Muscle of arm (tissue), 1 donor: ENCODE measurements at regions not wholly inside any gene's neighbourhood (a gene's known extent, or its start where the extent isn't known, plus 50 kb on each side); places are given as distances from the start of the nearest gene placed in this dataset.
"Not testable (repeated sequence)": the region's sequence is repeated elsewhere in the genome, so short reads cannot be mapped to it uniquely, and the experiment has no call there.

ENCODE experiments used
- DNase-seq: peaks from one replicate; pipeline ENCODE4 v3.0.0-alpha.2; 2013

DNA sequence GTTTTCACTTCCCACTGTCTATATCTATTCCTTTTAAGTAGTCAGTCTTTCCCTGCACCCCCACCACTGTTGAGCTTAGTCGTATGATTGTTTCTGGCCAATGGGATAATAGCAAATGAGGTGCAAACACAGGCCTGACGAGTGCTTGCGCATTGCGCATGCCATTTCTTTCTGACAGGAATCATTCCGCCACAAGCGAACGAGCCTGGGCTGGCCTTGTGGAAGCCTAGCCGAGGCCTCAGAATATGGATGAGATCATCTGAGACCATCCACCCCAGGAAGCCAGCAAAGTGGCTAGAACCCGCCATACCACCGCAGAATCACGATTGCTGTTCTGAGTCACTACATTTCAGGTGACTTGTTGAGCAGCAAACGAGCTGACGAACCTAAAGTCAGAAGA, 52.2 kb upstream of the PRL start:
- DNase-seq, result no peak

GRCh38 chr6:22349528-22349927, 52.7 kb upstream of the PRL start:
- no peak for DNase-seq

- DNase-seq, result no peak
Observed at GRCh38 chr6:22350109-22350508, 53.3 kb upstream of the PRL start.

DNA sequence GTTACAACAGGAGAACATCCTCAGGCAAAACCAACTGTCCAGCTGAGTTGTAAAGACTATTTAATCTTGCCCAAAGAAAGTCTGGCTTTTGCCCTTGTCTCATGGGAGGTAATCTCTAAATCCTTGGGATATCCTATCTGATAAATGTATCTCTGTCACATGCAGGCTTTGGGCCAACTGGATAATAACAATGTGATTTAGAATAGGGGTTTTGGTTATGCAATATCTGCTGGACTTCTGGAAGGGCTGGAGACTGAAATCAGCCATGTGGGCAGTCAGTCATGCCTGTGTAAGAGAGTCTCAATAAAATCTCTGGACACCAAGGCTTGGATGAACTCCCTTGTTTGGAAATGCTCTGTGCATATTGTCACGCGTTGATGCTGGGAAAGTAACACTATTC, 56.3 kb upstream of the PRL start:
- DNase-seq, result no peak

DNA sequence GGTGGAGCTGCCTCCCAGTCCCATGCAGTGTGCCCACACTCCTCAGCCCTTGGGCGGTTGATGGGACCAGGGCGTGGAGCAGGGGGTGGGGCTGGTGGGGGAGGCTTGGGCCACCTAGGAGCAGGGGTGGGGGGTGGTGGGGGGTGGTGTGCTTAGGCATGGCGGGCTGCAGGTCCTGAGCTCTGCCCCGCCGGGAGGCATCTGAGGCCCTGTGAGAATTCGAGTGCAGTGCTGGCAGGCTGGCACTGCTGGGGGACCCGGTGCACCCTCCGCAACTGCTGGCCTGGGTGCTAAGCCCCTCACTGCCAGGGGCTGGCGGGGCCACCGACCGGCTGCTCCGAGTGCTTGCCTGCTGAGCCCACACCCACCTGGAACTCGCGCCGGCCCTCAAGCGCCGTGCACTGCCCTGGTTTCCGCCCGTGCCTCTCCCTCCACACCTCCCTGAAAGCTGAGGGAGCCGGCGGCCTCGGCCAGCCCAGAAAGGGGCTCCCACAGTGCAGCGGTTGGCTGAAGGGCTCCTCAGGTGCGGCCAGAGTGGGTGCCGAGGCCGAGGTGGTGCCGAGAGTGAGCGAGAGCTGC, 59.6 kb upstream of the PRL start:
- DNase-seq, result no peak

GRCh38 chr6:22357724-22358189, 60.9 kb upstream of the PRL start:
- DNase-seq, result no peak

GRCh38 chr6:22361576-22361975, 64.7 kb upstream of the PRL start:
- DNase-seq, result no peak

- no peak for DNase-seq
Observed at GRCh38 chr6:22362361-22362760, 65.5 kb upstream of the PRL start.

DNA sequence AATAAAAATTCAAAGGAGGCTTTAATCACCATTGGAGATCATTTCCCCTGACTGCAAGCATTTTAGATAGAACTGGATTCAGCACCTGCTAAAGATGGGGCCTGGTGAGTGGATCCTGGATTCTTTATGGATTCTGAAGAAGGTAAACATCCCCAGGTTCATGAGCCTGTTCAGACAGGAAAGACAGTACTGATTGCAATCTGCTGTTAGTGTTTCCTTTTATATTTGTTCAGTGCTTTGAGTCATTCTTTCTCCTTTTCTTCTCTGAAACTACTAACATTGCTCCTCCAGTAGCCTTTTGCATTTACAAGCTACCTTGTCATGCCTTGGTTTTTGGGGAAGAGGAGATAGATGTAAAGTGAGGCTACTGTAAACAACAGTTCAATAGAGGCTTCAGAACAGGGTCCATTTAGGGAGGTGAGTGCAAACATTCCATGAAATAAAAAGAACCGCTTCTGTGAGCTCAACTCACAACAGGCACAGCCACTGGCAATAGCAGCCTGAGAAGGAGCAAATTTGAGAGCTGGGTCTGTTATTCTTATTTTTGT, 66.4 kb upstream of the PRL start:
- no peak for DNase-seq

DNA sequence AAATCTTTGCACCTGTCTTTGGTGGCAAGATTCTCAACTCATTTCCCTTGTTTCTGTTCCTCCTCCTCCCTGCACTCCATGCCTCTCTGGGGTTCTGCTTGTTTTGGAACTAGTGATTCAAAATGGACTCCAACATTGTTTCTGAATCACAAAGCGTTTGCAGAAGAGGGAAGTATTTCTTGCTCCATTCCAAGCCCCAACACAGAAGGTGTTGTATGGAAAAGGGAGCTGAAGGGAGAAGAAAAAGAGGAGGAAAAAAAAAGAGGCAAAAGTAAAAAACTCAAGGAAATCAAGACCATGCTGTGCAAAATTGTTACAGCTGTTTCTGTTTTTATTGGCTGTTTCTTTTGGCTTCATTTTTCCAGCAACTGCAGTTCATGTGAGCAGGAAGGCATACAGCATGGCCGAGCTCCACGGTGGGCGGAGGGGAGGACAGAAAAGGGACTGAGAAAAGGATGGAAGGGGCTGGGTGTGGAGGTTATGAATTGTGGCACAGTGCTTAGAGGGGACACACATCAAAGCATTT, 66.9 kb upstream of the PRL start:
- peak; percentile 25 for DNase-seq

- no peak for DNase-seq
Observed at GRCh38 chr6:22364306-22364705, 67.5 kb upstream of the PRL start.

DNA sequence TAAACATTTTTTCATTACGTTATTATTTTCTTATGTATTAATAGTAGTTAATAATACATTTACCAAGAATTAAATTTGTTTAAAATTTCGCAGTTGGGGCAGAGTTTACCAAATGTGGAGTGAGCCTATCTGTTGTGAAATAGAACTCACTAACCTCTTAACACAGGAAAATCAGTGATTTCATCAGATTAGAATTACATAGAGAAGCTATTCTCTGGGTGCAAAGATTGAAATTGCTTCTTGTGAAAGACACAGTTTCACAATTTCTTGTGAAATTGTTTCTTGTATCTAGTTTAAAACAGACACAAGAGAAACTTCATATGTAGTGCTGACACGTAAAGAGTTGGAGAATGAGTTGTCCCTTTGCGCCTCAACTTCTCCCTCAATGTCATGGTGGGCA, 69.4 kb upstream of the PRL start:
- DNase-seq, result no peak

DNA sequence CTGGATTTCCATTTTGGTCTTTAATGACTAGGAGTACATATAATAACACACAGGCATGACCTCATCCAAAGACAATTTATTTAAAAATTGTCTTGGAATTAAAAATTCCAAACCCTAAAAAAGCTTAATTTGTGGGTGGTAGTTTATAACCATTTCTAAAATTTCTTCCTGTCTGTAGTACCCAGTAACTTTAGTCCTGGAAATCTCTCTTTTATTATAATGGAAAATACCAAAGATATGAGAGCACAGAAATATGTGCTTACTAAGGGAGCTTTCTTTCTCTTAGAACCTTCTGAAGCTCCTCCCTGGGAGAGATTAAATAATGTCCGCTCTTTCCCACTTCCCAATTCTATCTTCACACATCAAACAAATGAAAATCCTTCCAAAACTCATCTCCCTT, 70.5 kb upstream of the PRL start:
- DNase-seq, result peak; percentile 19

DNA sequence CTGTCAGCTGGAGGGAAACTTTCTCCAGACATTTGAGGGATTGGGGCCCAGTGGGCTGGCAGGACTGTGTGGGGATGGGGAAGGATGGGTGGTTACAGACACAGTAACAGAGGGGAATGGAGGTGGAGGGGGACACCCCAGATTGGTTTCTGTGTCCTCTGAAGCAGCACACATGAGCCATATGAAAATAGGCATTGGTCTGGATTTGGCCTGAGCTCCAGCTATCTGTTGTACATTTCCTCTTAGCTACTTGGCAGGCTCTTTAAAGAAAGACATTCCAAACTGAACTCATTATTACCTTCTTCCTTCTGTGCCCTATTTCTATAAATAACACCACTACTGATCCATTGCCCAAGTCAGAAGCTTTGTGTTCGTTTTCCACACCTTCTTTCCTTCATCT, 72.0 kb upstream of the PRL start:
- no peak for DNase-seq

DNA sequence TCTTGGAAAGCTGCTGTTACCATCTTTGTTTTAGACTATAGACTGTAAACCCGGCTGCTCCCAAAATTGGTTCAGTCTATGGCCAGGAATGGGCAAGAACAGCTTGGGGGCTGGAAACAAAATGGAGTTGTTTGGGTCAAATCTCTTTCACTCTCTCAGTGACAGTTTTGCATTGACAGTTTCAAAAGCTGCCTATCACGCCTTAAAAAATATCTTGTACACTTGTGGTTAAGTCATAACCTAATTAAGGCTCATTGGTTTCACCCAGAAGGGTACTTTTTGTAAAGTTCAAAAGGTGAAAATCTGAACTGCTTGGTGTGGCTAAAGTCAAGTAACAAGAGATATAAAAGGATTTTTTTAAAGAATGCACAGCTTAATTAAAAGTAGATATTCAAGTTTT, 76.1 kb upstream of the PRL start:
- no peak for DNase-seq

DNA sequence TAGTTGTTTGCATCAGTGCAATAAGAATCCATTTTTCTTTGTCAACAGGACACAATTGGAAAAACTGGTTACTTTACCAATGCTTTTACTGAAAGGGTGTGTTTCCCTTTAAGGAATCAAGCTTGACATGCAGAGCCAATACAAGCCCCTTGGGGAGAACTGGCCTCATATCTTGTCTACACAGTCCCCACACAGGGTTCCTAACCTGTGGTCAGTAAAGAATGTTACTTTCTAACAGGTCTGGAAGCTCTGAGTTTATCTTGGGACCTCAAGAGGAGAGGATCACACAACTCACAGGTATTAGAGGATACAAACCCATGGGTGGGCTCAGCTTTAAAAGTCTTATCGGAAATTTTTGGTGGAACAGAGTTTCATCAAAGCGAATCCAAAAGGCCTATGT, 78.1 kb upstream of the PRL start:
- DNase-seq, result not testable (repeated sequence)

GRCh38 chr6:22376293-22376692, 79.5 kb upstream of the PRL start:
- DNase-seq, result not testable (repeated sequence)

- not testable (repeated sequence) for DNase-seq
Observed at GRCh38 chr6:22378536-22378935, 81.7 kb upstream of the PRL start.

- no peak for DNase-seq
Observed at GRCh38 chr6:22380236-22380635, 83.4 kb upstream of the PRL start.

- no peak for DNase-seq
Observed at GRCh38 chr6:22381845-22382544, 85.2 kb upstream of the PRL start.

DNA sequence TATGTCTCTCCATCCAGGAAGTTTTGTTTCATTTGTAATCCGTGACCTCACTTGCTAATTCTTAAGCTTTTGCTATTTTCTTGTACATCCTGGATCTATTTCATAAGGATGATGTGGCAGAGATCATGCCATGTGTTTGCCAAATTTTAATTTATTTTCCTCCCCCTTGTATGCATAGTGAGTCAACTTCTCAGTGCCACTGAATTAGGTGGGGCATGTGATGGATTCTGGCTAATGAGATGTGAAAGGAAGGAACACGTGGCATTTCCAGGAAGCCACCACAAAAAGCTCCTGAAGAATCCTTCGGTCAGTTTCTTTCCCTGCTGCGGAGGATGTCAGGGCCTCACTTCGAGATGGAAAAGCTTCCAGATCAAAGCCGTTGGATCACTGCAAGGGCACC, 86.2 kb upstream of the PRL start:
- no peak for DNase-seq

DNA sequence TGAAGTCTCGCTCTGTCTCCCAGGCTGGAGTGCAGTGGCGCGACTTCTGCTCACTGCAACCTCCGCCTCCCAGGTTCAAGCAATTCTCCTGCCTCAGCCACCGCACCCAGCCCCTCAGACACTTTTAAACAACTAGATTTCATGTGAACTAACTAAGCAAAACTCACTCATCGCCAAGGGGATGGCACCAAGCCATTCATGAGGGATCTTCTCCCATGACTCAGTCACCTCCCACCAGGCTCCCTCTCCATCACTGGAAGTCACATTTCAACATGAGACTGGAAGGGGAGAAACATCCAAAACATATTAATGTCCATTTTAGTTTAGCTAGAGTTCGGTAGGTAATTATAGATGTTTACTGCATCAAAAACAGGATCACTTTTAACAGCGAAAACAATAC, 95.9 kb upstream of the PRL start:
- DNase-seq, result no peak

GRCh38 chr6:22394691-22395090, 97.9 kb upstream of the PRL start:
- no peak for DNase-seq

DNA sequence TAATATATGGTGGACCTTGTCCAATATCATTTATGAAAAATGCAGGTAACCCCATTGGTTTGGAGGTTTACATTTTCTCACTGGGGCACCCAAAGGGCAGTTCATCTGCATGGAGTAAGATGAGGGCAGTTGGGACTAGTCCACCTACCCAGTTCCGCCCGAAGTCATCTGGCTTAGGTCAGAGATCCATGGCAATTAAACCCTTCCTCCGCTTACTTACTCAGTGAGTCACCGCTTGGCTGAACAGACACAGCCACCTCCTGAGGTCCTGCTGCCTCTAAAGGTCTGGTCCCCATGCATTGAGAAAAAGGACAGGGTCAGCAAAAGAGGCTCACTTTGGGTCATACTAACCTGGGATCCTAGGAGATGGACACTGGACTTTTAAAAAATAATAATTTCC, 102.9 kb upstream of the PRL start:
- no peak for DNase-seq
